ENCODE measurements at regions not wholly inside any gene's neighbourhood (a gene's known extent, or its start where the extent isn't known, plus 50 kb on each side); places are given as distances from the start of the nearest gene placed in this dataset.

- no peak for DNase-seq
- no peaks in the 10 kb centered on the region for H3K4me1 ChIP-seq (ENCODE audit: control extremely low read depth in 1 of 4, control insufficient read depth in 4 of 4, insufficient read depth in 4 of 4, low read length in 3 of 4)
- no peaks in the 10 kb centered on the region for H3K27me3 ChIP-seq (replicated peaks in 2 of 5; ENCODE audit: control insufficient read depth in 4 of 5, insufficient read depth in 5 of 5, low read length in 4 of 5)
- POLR2A ChIA-PET: no interaction called here
- no CpG with 5 or more reads among the region's 3 CpGs for WGBS (ENCODE audit: insufficient coverage)
- no peaks in the 10 kb centered on the region for H3K36me3 ChIP-seq (ENCODE audit: control insufficient read depth in 4 of 4, insufficient read depth in 4 of 4, low read length in 3 of 4)
- H3K27ac ChIP-seq (ENCODE audit: insufficient read depth in 1 of 2, low read depth in 1 of 2, low read length in 2 of 2, poor library complexity in 1 of 2, severe bottlenecking in 2 of 2): no peak overlapping the region
- no peaks in the 10 kb centered on the region for H3K9me3 ChIP-seq (ENCODE audit: control extremely low read depth in 1 of 5, control insufficient read depth in 4 of 5, insufficient read depth in 2 of 5, low read depth in 1 of 5, low read length in 4 of 5)
- H3K4me3 ChIP-seq (ENCODE audit: control insufficient read depth in 1 of 7, extremely low read depth in 1 of 7, insufficient read depth in 4 of 7, low read depth in 2 of 7, low read length in 6 of 7): no peak overlapping the region
- CTCF ChIA-PET: no interaction called here
Observed at GRCh38 chr2:36035137-36035536, 320.4 kb upstream of the CRIM1 start.

DNA sequence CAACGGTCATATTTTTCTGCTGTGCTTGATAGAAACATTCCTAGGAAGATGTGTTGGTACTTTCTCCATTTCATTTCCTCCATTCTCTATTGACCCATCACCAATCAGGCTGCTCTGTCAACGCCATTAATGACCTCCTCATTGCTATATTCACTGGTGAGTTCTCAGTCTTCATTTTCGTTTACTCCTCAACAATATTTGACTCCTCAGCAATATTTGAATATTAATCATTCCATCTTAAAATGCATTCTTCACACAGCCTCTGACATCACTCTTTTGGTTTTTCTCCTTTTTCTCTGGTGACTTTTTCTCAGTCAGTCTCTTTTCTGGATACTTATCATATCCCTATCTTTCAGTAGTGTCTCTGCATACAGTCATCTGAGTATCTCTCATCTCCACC is 323.5 kb upstream of the CRIM1 start:
- no peaks in the 10 kb centered on the region for H3K36me3 ChIP-seq (ENCODE audit: control insufficient read depth in 4 of 4, insufficient read depth in 4 of 4, low read length in 3 of 4)
- 73% methylated on average over 3 of the region's 3 CpGs for WGBS (ENCODE audit: insufficient coverage)
- H3K4me3 ChIP-seq (ENCODE audit: control insufficient read depth in 1 of 7, extremely low read depth in 1 of 7, insufficient read depth in 4 of 7, low read depth in 2 of 7, low read length in 6 of 7): no peak overlapping the region
- no peaks in the 10 kb centered on the region for H3K4me1 ChIP-seq (ENCODE audit: control extremely low read depth in 1 of 4, control insufficient read depth in 4 of 4, insufficient read depth in 4 of 4, low read length in 3 of 4)
- no peaks in the 10 kb centered on the region for H3K27me3 ChIP-seq (replicated peaks in 2 of 5; ENCODE audit: control insufficient read depth in 4 of 5, insufficient read depth in 5 of 5, low read length in 4 of 5)
- CTCF ChIA-PET: no interaction called here
- POLR2A ChIA-PET: no interaction called here
- no peaks in the 10 kb centered on the region for H3K9me3 ChIP-seq (ENCODE audit: control extremely low read depth in 1 of 5, control insufficient read depth in 4 of 5, insufficient read depth in 2 of 5, low read depth in 1 of 5, low read length in 4 of 5)
- no peak overlapping the region for H3K27ac ChIP-seq (ENCODE audit: insufficient read depth in 1 of 2, low read depth in 1 of 2, low read length in 2 of 2, poor library complexity in 1 of 2, severe bottlenecking in 2 of 2)
- DNase-seq: no peak

DNA sequence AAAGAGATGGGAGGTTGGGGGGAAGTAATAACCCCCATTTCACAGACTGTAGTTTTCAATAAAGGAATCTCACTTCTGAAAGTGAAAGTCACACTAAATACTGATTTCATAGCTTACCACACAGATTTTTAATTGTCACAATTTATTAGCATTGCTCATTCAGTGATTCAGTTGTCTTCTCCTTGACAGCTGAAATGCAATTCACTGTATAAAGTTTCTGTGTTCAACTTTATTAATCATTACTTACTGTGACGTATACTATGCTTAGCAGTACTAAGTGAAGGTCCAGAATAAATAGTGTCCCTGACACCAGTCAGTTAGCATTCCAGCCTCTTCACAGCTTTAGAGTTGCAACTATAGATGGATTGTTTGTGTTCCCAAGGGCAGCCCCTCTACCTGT is 324.1 kb upstream of the CRIM1 start:
- H3K27ac ChIP-seq (ENCODE audit: insufficient read depth in 1 of 2, low read depth in 1 of 2, low read length in 2 of 2, poor library complexity in 1 of 2, severe bottlenecking in 2 of 2): no peak overlapping the region
- CTCF ChIA-PET: no interaction called here
- POLR2A ChIA-PET: no interaction called here
- DNase-seq: no peak
- no peak overlapping the region for H3K4me3 ChIP-seq (ENCODE audit: control insufficient read depth in 1 of 7, extremely low read depth in 1 of 7, insufficient read depth in 4 of 7, low read depth in 2 of 7, low read length in 6 of 7)
- H3K27me3 ChIP-seq (replicated peaks in 2 of 5; ENCODE audit: control insufficient read depth in 4 of 5, insufficient read depth in 5 of 5, low read length in 4 of 5): no peaks in the 10 kb centered on the region
- WGBS (ENCODE audit: insufficient coverage): no CpG with 5 or more reads among the region's 1 CpG
- no peaks in the 10 kb centered on the region for H3K9me3 ChIP-seq (ENCODE audit: control extremely low read depth in 1 of 5, control insufficient read depth in 4 of 5, insufficient read depth in 2 of 5, low read depth in 1 of 5, low read length in 4 of 5)
- no peaks in the 10 kb centered on the region for H3K4me1 ChIP-seq (ENCODE audit: control extremely low read depth in 1 of 4, control insufficient read depth in 4 of 4, insufficient read depth in 4 of 4, low read length in 3 of 4)
- H3K36me3 ChIP-seq (ENCODE audit: control insufficient read depth in 4 of 4, insufficient read depth in 4 of 4, low read length in 3 of 4): no peaks in the 10 kb centered on the region

DNA sequence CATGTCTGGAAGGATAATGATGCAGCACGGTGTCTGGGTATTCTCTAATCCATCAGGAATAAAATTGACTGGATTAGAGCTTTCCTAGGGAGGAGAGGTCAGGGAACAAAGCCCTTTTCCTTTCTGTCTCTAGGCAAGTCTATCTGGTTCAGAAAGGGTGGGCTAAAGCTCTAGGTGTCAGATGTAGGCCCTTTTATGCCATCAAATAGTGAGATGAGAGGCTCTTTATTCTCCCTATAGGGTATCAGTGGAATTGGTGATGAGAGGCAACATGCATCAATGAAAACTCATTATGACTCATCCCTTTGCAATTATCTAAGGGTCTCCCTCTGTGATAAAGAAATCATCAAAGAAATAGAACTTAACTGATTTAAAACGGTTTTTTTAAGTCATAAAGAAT is 328.0 kb upstream of the CRIM1 start:
- Histone ChIP-seq H3K27me3 (replicated peaks in 2 of 5; ENCODE audit: control insufficient read depth in 4 of 5, insufficient read depth in 5 of 5, low read length in 4 of 5) (no peaks in the 10 kb centered on the region), H3K27ac (ENCODE audit: insufficient read depth in 1 of 2, low read depth in 1 of 2, low read length in 2 of 2, poor library complexity in 1 of 2, severe bottlenecking in 2 of 2) (no peak overlapping the region), H3K9me3 (ENCODE audit: control extremely low read depth in 1 of 5, control insufficient read depth in 4 of 5, insufficient read depth in 2 of 5, low read depth in 1 of 5, low read length in 4 of 5) (no peaks in the 10 kb centered on the region), H3K4me1 (ENCODE audit: control extremely low read depth in 1 of 4, control insufficient read depth in 4 of 4, insufficient read depth in 4 of 4, low read length in 3 of 4) (no peaks in the 10 kb centered on the region), H3K4me3 (ENCODE audit: control insufficient read depth in 1 of 7, extremely low read depth in 1 of 7, insufficient read depth in 4 of 7, low read depth in 2 of 7, low read length in 6 of 7) (no peak overlapping the region), H3K36me3 (ENCODE audit: control insufficient read depth in 4 of 4, insufficient read depth in 4 of 4, low read length in 3 of 4) (no peaks in the 10 kb centered on the region)
- 100% methylated on average over 1 of the region's 2 CpGs for WGBS (ENCODE audit: insufficient coverage)
- ChIA-PET CTCF (no interaction called here), POLR2A (no interaction called here)
- DNase-seq: no peak

DNA sequence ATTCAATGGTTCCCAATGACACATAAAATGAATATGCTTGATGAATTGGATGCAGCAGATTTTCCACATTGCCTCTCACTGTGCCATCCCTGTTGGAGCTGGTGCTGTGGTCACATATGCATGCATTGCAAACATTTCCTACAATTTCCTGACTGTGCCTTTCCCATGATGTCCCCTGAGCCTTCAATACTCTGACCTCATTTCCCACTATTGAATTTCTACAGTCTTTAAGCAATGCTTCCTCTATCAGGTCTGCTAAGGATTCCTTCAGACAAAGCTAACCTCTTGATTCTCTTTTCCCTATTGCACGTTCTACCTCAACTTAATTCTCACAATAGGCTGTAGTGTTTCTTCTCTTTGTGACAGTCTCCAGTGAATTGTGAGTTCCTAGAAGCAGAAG is 342.5 kb upstream of the CRIM1 start:
- CTCF ChIA-PET: no interaction called here
- H3K27ac ChIP-seq (ENCODE audit: insufficient read depth in 1 of 2, low read depth in 1 of 2, low read length in 2 of 2, poor library complexity in 1 of 2, severe bottlenecking in 2 of 2): no peak overlapping the region
- H3K9me3 ChIP-seq (ENCODE audit: control extremely low read depth in 1 of 5, control insufficient read depth in 4 of 5, insufficient read depth in 2 of 5, low read depth in 1 of 5, low read length in 4 of 5): no peaks in the 10 kb centered on the region
- no peak overlapping the region for H3K4me3 ChIP-seq (ENCODE audit: control insufficient read depth in 1 of 7, extremely low read depth in 1 of 7, insufficient read depth in 4 of 7, low read depth in 2 of 7, low read length in 6 of 7)
- POLR2A ChIA-PET: interaction anchor here (0.5 kb wide), 1 partner anchor 66 kb away, joined by 3 read pairs; no protein-coding TSS in a partner anchor
- WGBS (ENCODE audit: insufficient coverage): no CpG with 5 or more reads among the region's 1 CpG
- H3K4me1 ChIP-seq (ENCODE audit: control extremely low read depth in 1 of 4, control insufficient read depth in 4 of 4, insufficient read depth in 4 of 4, low read length in 3 of 4): peaks cover 0 to 9% (median 0%) of the 10 kb centered on the region in 4 experiments
- DNase-seq: no peak
- H3K36me3 ChIP-seq (ENCODE audit: control insufficient read depth in 4 of 4, insufficient read depth in 4 of 4, low read length in 3 of 4): no peaks in the 10 kb centered on the region
- H3K27me3 ChIP-seq (replicated peaks in 2 of 5; ENCODE audit: control insufficient read depth in 4 of 5, insufficient read depth in 5 of 5, low read length in 4 of 5): no peaks in the 10 kb centered on the region

GRCh38 chr2:36006444-36006843 is 349.1 kb upstream of the CRIM1 start:
- H3K27me3 ChIP-seq (replicated peaks in 2 of 5; ENCODE audit: control insufficient read depth in 4 of 5, insufficient read depth in 5 of 5, low read length in 4 of 5): peaks cover 0 to 5% (median 0%) of the 10 kb centered on the region in 5 experiments
- CTCF ChIA-PET: no interaction called here
- DNase-seq: no peak
- H3K9me3 ChIP-seq (ENCODE audit: control extremely low read depth in 1 of 5, control insufficient read depth in 4 of 5, insufficient read depth in 2 of 5, low read depth in 1 of 5, low read length in 4 of 5): no peaks in the 10 kb centered on the region
- H3K4me3 ChIP-seq (ENCODE audit: control insufficient read depth in 1 of 7, extremely low read depth in 1 of 7, insufficient read depth in 4 of 7, low read depth in 2 of 7, low read length in 6 of 7): no peak overlapping the region
- H3K36me3 ChIP-seq (ENCODE audit: control insufficient read depth in 4 of 4, insufficient read depth in 4 of 4, low read length in 3 of 4): no peaks in the 10 kb centered on the region
- POLR2A ChIA-PET: interaction anchor here (0.5 kb wide), 1 partner anchor 279 kb away, joined by 3 read pairs; no protein-coding TSS in a partner anchor
- WGBS (ENCODE audit: insufficient coverage): 100% methylated on average over 1 of the region's 4 CpGs
- peaks cover 0 to 8% (median 1%) of the 10 kb centered on the region in 4 experiments for H3K4me1 ChIP-seq (ENCODE audit: control extremely low read depth in 1 of 4, control insufficient read depth in 4 of 4, insufficient read depth in 4 of 4, low read length in 3 of 4)
- H3K27ac ChIP-seq (ENCODE audit: insufficient read depth in 1 of 2, low read depth in 1 of 2, low read length in 2 of 2, poor library complexity in 1 of 2, severe bottlenecking in 2 of 2): no peak overlapping the region

GRCh38 chr2:36002941-36003340 is 352.6 kb upstream of the CRIM1 start:
- WGBS (ENCODE audit: insufficient coverage): no CpG with 5 or more reads among the region's 1 CpG
- POLR2A ChIA-PET: no interaction called here
- Histone ChIP-seq H3K27me3 (replicated peaks in 2 of 5; ENCODE audit: control insufficient read depth in 4 of 5, insufficient read depth in 5 of 5, low read length in 4 of 5) (peaks cover 0 to 30% (median 11%) of the 10 kb centered on the region in 5 experiments), H3K4me1 (ENCODE audit: control extremely low read depth in 1 of 4, control insufficient read depth in 4 of 4, insufficient read depth in 4 of 4, low read length in 3 of 4) (peaks cover 0 to 8% (median under 1%) of the 10 kb centered on the region in 4 experiments), H3K9me3 (ENCODE audit: control extremely low read depth in 1 of 5, control insufficient read depth in 4 of 5, insufficient read depth in 2 of 5, low read depth in 1 of 5, low read length in 4 of 5) (no peaks in the 10 kb centered on the region), H3K27ac (ENCODE audit: insufficient read depth in 1 of 2, low read depth in 1 of 2, low read length in 2 of 2, poor library complexity in 1 of 2, severe bottlenecking in 2 of 2) (no peak overlapping the region), H3K36me3 (ENCODE audit: control insufficient read depth in 4 of 4, insufficient read depth in 4 of 4, low read length in 3 of 4) (no peaks in the 10 kb centered on the region), H3K4me3 (ENCODE audit: control insufficient read depth in 1 of 7, extremely low read depth in 1 of 7, insufficient read depth in 4 of 7, low read depth in 2 of 7, low read length in 6 of 7) (no peak overlapping the region)
- DNase-seq: peak; percentile 52 to 86 (median 65)
- CTCF ChIA-PET: no interaction called here

Data from common myeloid progenitor, CD34-positive (primary cell).